ENCODE measurements at regions not wholly inside any gene's neighbourhood (a gene's known extent, or its start where the extent isn't known, plus 50 kb on each side); places are given as distances from the start of the nearest gene placed in this dataset.

DNA sequence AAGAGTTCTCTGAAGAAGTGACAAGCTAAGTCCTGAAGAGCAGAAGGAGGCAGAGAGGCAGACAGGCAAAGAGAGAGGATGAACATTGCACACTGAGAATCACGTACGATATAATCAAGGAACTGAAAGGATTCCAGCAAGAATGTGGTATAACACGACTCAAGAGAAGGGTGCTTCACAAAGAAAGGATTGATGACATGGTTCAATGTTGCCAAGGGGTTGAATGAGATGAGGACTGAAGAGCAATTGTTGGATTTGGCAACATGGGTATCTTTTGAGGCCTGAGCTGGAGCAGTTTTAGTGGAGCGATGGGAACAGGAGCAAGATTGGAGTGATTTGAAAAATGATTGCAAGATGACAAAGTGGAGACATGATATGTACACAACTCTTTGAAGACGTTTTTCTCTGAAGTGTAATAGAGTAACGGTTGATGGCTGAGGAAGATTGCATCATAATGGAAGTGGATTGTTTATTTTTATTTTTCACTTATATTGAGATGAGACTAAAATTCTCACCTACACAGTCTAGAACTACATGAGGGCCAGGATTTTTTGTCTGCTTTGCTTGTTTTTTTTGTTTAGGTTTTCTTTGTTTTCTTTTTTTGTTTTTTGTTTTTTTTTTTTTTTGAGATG lies 1049.9 kb upstream of the WWC1 start:
- H3K4me3 ChIP-seq (ENCODE audit: low read depth, low read length), result no peak overlapping the region
- TF ChIP-seq POLR2A (IDR thresholded peaks at IDR 0.05; ENCODE audit: extremely low read depth, insufficient read length), result no peak
- TF ChIP-seq CTCF (IDR thresholded peaks at IDR 0.05; ENCODE audit: low read depth, low read length), result no peak
- TF ChIP-seq MYC (IDR thresholded peaks at IDR 0.05; ENCODE audit: low read depth, low read length), result no peak
- no peak for TF ChIP-seq MAX (IDR thresholded peaks at IDR 0.05; ENCODE audit: low read depth, low read length)
- DNase-seq (ENCODE audit: low read depth), result no peak

DNA sequence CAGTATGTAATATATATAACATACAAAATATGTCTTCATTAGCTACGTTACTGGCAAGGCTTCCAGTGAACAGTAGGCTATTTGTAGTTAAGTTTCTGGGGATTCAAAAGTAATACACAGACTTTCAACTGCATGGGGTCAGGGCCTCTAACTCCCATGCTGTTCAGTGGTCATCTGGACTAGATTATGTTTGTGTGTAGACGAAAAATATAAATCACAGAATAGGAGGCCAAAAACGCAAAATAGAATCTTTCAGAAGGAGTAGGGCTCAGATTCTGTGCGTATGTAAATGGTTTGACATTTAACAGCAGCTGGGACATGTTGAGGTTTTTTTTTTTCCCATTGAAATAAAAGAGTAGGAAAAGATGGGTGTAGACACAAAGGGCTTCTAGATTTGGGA lies 1048.7 kb upstream of the WWC1 start:
- no peak for DNase-seq (ENCODE audit: low read depth)
- TF ChIP-seq MAX (IDR thresholded peaks at IDR 0.05; ENCODE audit: low read depth, low read length), result no peak
- TF ChIP-seq CTCF (IDR thresholded peaks at IDR 0.05; ENCODE audit: low read depth, low read length), result no peak
- no peak for TF ChIP-seq MYC (IDR thresholded peaks at IDR 0.05; ENCODE audit: low read depth, low read length)
- no peak for TF ChIP-seq POLR2A (IDR thresholded peaks at IDR 0.05; ENCODE audit: extremely low read depth, insufficient read length)
- no peak overlapping the region for H3K4me3 ChIP-seq (ENCODE audit: low read depth, low read length)

- H3K4me3 ChIP-seq (ENCODE audit: low read depth, low read length), result no peak overlapping the region
- TF ChIP-seq MAX (IDR thresholded peaks at IDR 0.05; ENCODE audit: low read depth, low read length) (no peak), CTCF (IDR thresholded peaks at IDR 0.05; ENCODE audit: low read depth, low read length) (no peak), MYC (IDR thresholded peaks at IDR 0.05; ENCODE audit: low read depth, low read length) (no peak), POLR2A (IDR thresholded peaks at IDR 0.05; ENCODE audit: extremely low read depth, insufficient read length) (no peak)
- no peak for DNase-seq (ENCODE audit: low read depth)
Observed at GRCh38 chr5:167243463-167243862, 1048.0 kb upstream of the WWC1 start.

DNA sequence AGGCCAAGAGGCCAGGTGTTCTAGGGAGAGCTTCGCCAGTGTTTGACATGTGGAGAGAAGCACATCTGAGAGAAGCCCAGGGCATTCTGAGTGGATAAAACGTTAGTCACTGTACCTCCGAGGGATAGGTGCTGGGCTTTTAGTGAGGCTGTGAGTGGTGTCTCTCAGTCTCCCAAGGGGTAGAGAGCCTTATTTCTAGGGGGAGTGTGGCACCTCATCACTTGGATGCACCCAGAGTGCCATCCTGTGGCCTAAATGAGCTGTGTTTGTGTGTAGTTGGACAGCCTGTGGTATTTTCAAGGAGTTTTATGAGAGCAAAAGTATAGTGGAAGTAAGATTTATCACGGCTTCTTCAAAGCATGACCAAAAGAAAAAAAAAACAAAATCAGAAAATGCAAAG lies 1046.9 kb upstream of the WWC1 start:
- no peak overlapping the region for H3K4me3 ChIP-seq (ENCODE audit: low read depth, low read length)
- peak; percentile 8 for DNase-seq (ENCODE audit: low read depth)
- TF ChIP-seq MAX (IDR thresholded peaks at IDR 0.05; ENCODE audit: low read depth, low read length) (no peak), MYC (IDR thresholded peaks at IDR 0.05; ENCODE audit: low read depth, low read length) (no peak), POLR2A (IDR thresholded peaks at IDR 0.05; ENCODE audit: extremely low read depth, insufficient read length) (no peak), CTCF (IDR thresholded peaks at IDR 0.05; ENCODE audit: low read depth, low read length) (no peak)

- no peak for DNase-seq (ENCODE audit: low read depth)
- H3K4me3 ChIP-seq (ENCODE audit: low read depth, low read length), result no peak overlapping the region
- TF ChIP-seq POLR2A (IDR thresholded peaks at IDR 0.05; ENCODE audit: extremely low read depth, insufficient read length) (no peak), CTCF (IDR thresholded peaks at IDR 0.05; ENCODE audit: low read depth, low read length) (no peak), MYC (IDR thresholded peaks at IDR 0.05; ENCODE audit: low read depth, low read length) (no peak), MAX (IDR thresholded peaks at IDR 0.05; ENCODE audit: low read depth, low read length) (no peak)
Observed at GRCh38 chr5:167245868-167246267, 1045.6 kb upstream of the WWC1 start.

Data from NB4 (cell line).